ENCODE measurements at regions not wholly inside any gene's neighbourhood (a gene's known extent, or its start where the extent isn't known, plus 50 kb on each side); places are given as distances from the start of the nearest gene placed in this dataset.

DNA sequence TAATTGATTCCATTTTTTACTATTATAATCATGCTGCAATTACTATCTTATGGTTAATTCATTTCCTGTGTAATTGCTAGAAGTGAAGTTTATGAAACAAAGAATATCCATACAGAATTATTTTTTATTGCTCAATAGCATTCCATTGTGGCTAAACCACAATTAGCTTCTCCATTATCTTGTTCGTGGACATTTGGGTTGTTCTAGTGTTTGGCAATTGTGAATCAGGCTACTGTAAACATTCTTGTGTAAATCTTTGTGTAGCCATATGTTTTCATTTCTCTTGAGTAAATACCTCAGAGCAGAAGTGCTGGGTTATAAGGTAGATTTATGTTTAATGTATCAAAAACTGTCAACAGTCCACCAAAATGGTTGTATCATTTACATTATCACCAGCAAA lies 341.1 kb downstream of the MAT2B start:
- Mint-ChIP-seq H3K4me3 (no peak overlapping the region), H3K27ac (no peak overlapping the region), H3K27me3 (no peaks in the 10 kb centered on the region), H3K9me3 (ENCODE audit: insufficient read depth) (peaks cover 2% of the 10 kb centered on the region), H3K4me1 (peaks cover 1% of the 10 kb centered on the region)
- Histone ChIP-seq H2AFZ (ENCODE audit: insufficient read depth, low read depth, low read length, poor library complexity, severe bottlenecking) (no peak overlapping the region), H3K27me3 (replicated peaks in 1 of 4; ENCODE audit: control extremely low read depth in 1 of 4, control insufficient read depth in 3 of 4, insufficient read depth in 4 of 4, low read length in 3 of 4) (no peaks in the 10 kb centered on the region), H3K4me3 (ENCODE audit: control extremely low read depth in 1 of 5, extremely low read depth in 1 of 5, insufficient read depth in 1 of 5, low read depth in 2 of 5, low read length in 4 of 5) (no peak overlapping the region), H3K27ac (ENCODE audit: low read length in 2 of 2) (no peak overlapping the region), H3K36me3 (replicated peaks in 1 of 2; ENCODE audit: control extremely low read depth in 1 of 2, control insufficient read depth in 1 of 2, extremely low read depth in 1 of 2, insufficient read depth in 2 of 2, low read length in 1 of 2) (no peaks in the 10 kb centered on the region), H3K4me2 (replicated peaks; ENCODE audit: low read depth, low read length, poor library complexity, severe bottlenecking) (no peak overlapping the region), H4K20me1 (ENCODE audit: control insufficient read depth, insufficient read depth, low read length, poor library complexity, severe bottlenecking) (no peaks in the 10 kb centered on the region), H3K9me3 (ENCODE audit: control extremely low read depth in 1 of 3, control insufficient read depth in 2 of 3, insufficient read depth in 1 of 3, low read length in 2 of 3) (peaks cover 0 to 4% (median 2%) of the 10 kb centered on the region in 3 donors), H3K4me1 (ENCODE audit: control insufficient read depth in 2 of 2, insufficient read depth in 2 of 2, low read length in 2 of 2) (no peaks in the 10 kb centered on the region), H3K9ac (ENCODE audit: low read length) (no peak overlapping the region), H3K79me2 (ENCODE audit: control insufficient read depth, insufficient read depth, low read length) (no peaks in the 10 kb centered on the region)
- ATAC-seq (ENCODE audit: low read depth) = no peak
- TF ChIP-seq CTCF (IDR thresholded peaks at IDR 0.05) = no peak
- TF ChIP-seq EZH2 (IDR thresholded peaks at IDR 0.05; ENCODE audit: borderline replicate concordance, insufficient read depth, low read depth, low read length, poor library complexity, severe bottlenecking) = no peak
- ChIA-PET POLR2A (no interaction called here), CTCF (no interaction called here)
- no peak for DNase-seq
- intact Hi-C loops (cut with micrococcal nuclease) = no loop called here
- no CpG with 5 or more reads among the region's 1 CpG for WGBS (ENCODE audit: insufficient coverage)

DNA sequence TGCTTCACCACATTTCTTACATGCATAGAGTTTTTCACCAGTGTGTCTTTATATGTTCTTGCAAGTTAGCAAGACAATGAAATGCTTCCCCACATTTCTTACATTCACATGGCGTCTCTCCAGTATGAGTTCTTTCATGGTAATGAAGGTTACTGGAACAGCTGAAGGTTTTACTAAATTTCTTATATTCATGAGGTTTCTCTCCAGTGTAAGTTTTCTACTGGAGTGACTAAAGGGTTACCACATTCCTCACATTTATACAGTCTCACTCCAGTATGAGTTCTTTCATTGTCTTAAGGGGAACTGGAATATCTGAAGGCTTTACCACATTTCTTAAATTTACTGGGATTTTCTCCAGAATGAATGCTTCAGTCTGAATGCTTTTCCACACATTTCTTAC lies 350.3 kb downstream of the MAT2B start:
- Mint-ChIP-seq H3K4me3 (no peak overlapping the region), H3K9me3 (ENCODE audit: insufficient read depth) (peaks cover 21% of the 10 kb centered on the region), H3K4me1 (no peaks in the 10 kb centered on the region), H3K27me3 (no peaks in the 10 kb centered on the region), H3K27ac (no peak overlapping the region)
- H3K79me2 ChIP-seq (ENCODE audit: control insufficient read depth, insufficient read depth, low read length) = no peaks in the 10 kb centered on the region
- no peak overlapping the region for H3K9ac ChIP-seq (ENCODE audit: low read length)
- H3K4me2 ChIP-seq (replicated peaks; ENCODE audit: low read depth, low read length, poor library complexity, severe bottlenecking) = no peak overlapping the region
- no peak for ATAC-seq (ENCODE audit: low read depth)
- H3K4me1 ChIP-seq (ENCODE audit: control insufficient read depth in 2 of 2, insufficient read depth in 2 of 2, low read length in 2 of 2) = no peaks in the 10 kb centered on the region
- H3K4me3 ChIP-seq (ENCODE audit: control extremely low read depth in 1 of 5, extremely low read depth in 1 of 5, insufficient read depth in 1 of 5, low read depth in 2 of 5, low read length in 4 of 5) = no peak overlapping the region
- ChIA-PET POLR2A (no interaction called here), CTCF (no interaction called here)
- intact Hi-C loops (cut with micrococcal nuclease) = no loop called here
- H3K36me3 ChIP-seq (replicated peaks in 1 of 2; ENCODE audit: control extremely low read depth in 1 of 2, control insufficient read depth in 1 of 2, extremely low read depth in 1 of 2, insufficient read depth in 2 of 2, low read length in 1 of 2) = no peaks in the 10 kb centered on the region
- no peaks in the 10 kb centered on the region for H3K27me3 ChIP-seq (replicated peaks in 1 of 4; ENCODE audit: control extremely low read depth in 1 of 4, control insufficient read depth in 3 of 4, insufficient read depth in 4 of 4, low read length in 3 of 4)
- H3K27ac ChIP-seq (ENCODE audit: low read length in 2 of 2) = no peak overlapping the region
- TF ChIP-seq CTCF (IDR thresholded peaks at IDR 0.05) (no peak), EZH2 (IDR thresholded peaks at IDR 0.05; ENCODE audit: borderline replicate concordance, insufficient read depth, low read depth, low read length, poor library complexity, severe bottlenecking) (no peak)
- WGBS (ENCODE audit: insufficient coverage) = no CpG with 5 or more reads among the region's 1 CpG
- no peaks in the 10 kb centered on the region for H4K20me1 ChIP-seq (ENCODE audit: control insufficient read depth, insufficient read depth, low read length, poor library complexity, severe bottlenecking)
- no peak overlapping the region for H2AFZ ChIP-seq (ENCODE audit: insufficient read depth, low read depth, low read length, poor library complexity, severe bottlenecking)
- H3K9me3 ChIP-seq (ENCODE audit: control extremely low read depth in 1 of 3, control insufficient read depth in 2 of 3, insufficient read depth in 1 of 3, low read length in 2 of 3) = peaks cover 4 to 39% (median 8%) of the 10 kb centered on the region in 3 donors
- no peak for DNase-seq
